Esophagus muscularis mucosa (tissue), 3 donors: ENCODE measurements at regions not wholly inside any gene's neighbourhood (a gene's known extent, or its start where the extent isn't known, plus 50 kb on each side); places are given as distances from the start of the nearest gene placed in this dataset.

Experiments used
- CTCF ChIP-seq, 3 experiments: fragments of 200-600 bp in 2 of 3; fragments of 450-650 bp in 1 of 3; sonication (generic) in 2 of 3; IDR thresholded peaks; one replicate each; pipeline ENCODE4 v1.5.1; 2017 to 2019; ENCODE audit warnings: antibody characterized with exemption in 3 of 3, mild to moderate bottlenecking in 2 of 3, moderate library complexity in 1 of 3
- EP300 ChIP-seq: sonication (generic); formaldehyde crosslinking; IDR thresholded peaks from one replicate; pipeline ENCODE4 v1.6.1; 2017; ENCODE audit warnings: antibody characterized with exemption

GRCh38 chr1:90348934-90349333 lies 354.0 kb downstream of the ZNF326 start:
- TF ChIP-seq CTCF (IDR thresholded peaks at IDR 0.05) (no peak), EP300 (no peak)
